ENCODE measurements at regions not wholly inside any gene's neighbourhood (a gene's known extent, or its start where the extent isn't known, plus 50 kb on each side); places are given as distances from the start of the nearest gene placed in this dataset.
"Not testable (repeated sequence)": the region's sequence is repeated elsewhere in the genome, so short reads cannot be mapped to it uniquely, and the experiment has no call there.

GRCh38 chr14:30363219-30363880, 195.6 kb upstream of the G2E3 start:
- TF ChIP-seq CTCF, POLR2A (IDR thresholded peaks at IDR 0.05): not testable (repeated sequence)
